Heart right ventricle (tissue), 16 donors: ENCODE measurements at regions not wholly inside any gene's neighbourhood (a gene's known extent, or its start where the extent isn't known, plus 50 kb on each side); places are given as distances from the start of the nearest gene placed in this dataset.

Source experiments
- ATAC-seq, 8 donors: fragments of 200-7000 bp; cut with Tn5 transposase; one replicate each; pipeline ENCODE4 v1.9.1; 2020; ENCODE audit warnings: mild to moderate bottlenecking in 8 of 8, moderate library complexity in 8 of 8, moderate number of reproducible peaks in 1 of 8
- DNase-seq, 2 donors: peaks; one replicate each; pipeline ENCODE4 v3.0.0-alpha.2; 2020
- H3K27ac ChIP-seq, 10 donors: fragments of 200-600 bp; sonication (generic) in 2 of 10; one replicate each; pipeline versions ENCODE4 v1.5.0 to v1.8.0; 2020 to 2022; ENCODE audit warnings: mild to moderate bottlenecking in 3 of 10
- H3K27me3 ChIP-seq, 7 donors: fragments of 200-600 bp; one replicate each; pipeline ENCODE4 v1.8.0; 2021 to 2022; ENCODE audit warnings: mild to moderate bottlenecking in 2 of 7
- H3K36me3 ChIP-seq, 9 donors: fragments of 200-600 bp; sonication (generic) in 1 of 9; one replicate each; pipeline versions ENCODE4 v1.5.0 to v1.8.0; 2020 to 2022; ENCODE audit warnings: mild to moderate bottlenecking in 2 of 9
- H3K4me1 ChIP-seq, 9 donors: fragments of 200-600 bp; sonication (generic) in 1 of 9; one replicate each; pipeline versions ENCODE4 v1.5.0 to v1.8.0; 2020 to 2022; ENCODE audit warnings: mild to moderate bottlenecking in 4 of 9
- H3K4me3 ChIP-seq, 10 donors: fragments of 200-600 bp; sonication (generic) in 2 of 10; one replicate each; pipeline versions ENCODE4 v1.5.0 to v1.8.0; 2020 to 2022; ENCODE audit warnings: mild to moderate bottlenecking in 7 of 10, moderate library complexity in 2 of 10
- H3K9me3 ChIP-seq, 11 donors: fragments of 200-600 bp in 10 of 11; sonication (generic) in 2 of 11; one replicate each; pipeline versions ENCODE4 v1.5.0 to v1.8.0; 2013 to 2022; ENCODE audit warnings: mild to moderate bottlenecking in 2 of 11, control low read depth in 1 of 11, moderate library complexity in 1 of 11
- WGBS, 2 donors: extraction: QIAGEN DNeasy Blood & Tissue Kit; methylation state at CpG; one replicate each; pipeline ENCODE4 v1.1.7; 2013; ENCODE audit warnings: inconsistent platforms in 1 of 2; 5-methylcytosine and 5-hydroxymethylcytosine counted together
- intact Hi-C, 10 donors: fragments of 100-400 bp; cut with DNase I; formaldehyde crosslinking; loops; one replicate each; pipeline versions ENCODE4 v1.11.1 to v1.14.2; 2022
- TF ChIP-seq, protein P1 (sequence below), 9 donors: fragments of 200-600 bp; sonication (generic) in 2 of 9; IDR thresholded peaks; one replicate each; pipeline versions ENCODE4 v1.5.0 to v1.8.0; 2021 to 2022; ENCODE audit warnings: antibody characterized with exemption in 9 of 9, mild to moderate bottlenecking in 5 of 9, moderate library complexity in 1 of 9
- donor health status: Arrhythmogenic right ventricular cardiomyopathy.
- donor health status: ischemic (EF 13 %, LVEDD 7.1; RV severe dilation, severe dysfunction).
- donor health status: healthy with polysubstance abuse.
- donor health status: DM: no; HTN: yes; CAD: no.
- donor health status: DM: no; HTN: no; CAD: no.
- donor health status: ischemic (EF 25% LVEDD 6.9; RV normal size, moderate dysfunction).
- donor health status: ischemic (EF 25% LVEDD 5.7; RV mildly dilated, moderate dysfunction).
- donor health status: healthy.
- donor health status: DM: yes; HTN: yes; CAD: no.
- donor health status: Ischemic cardiomyopathy.
- donor health status: ischemic (EF 35%, LVEDD 5.7; RV mildly dilated, moderate dysfunction).
- donor health status: nonischemic (EF 11% LVEDD 7.7; RV severe dilation, severe dysfunction).
- donor health status: DM: yes; HTN: yes; CAD: no.
- donor health status: PGD.
- donor health status: ischemic (EF 29% LVEDD 5.4; RV normal size, mild dysfunction).
- donor health status: nonischemic (EF 23%, LVEDD 6.1; RV moderate dilation, normal function).

GRCh38 chr6:153595903-153596302 is 443.1 kb upstream of the OPRM1 start:
- Histone ChIP-seq H3K9me3 (no peaks in the 10 kb centered on the region), H3K4me3 (no peak overlapping the region), H3K27ac (no peak overlapping the region), H3K36me3 (no peaks in the 10 kb centered on the region), H3K4me1 (no peaks in the 10 kb centered on the region), H3K27me3 (no peaks in the 10 kb centered on the region)
- intact Hi-C loops = no loop called here
- no peak for ATAC-seq
- 93 to 94% methylated on average over 2 of the region's 2 CpGs for WGBS, 2 donors
- TF ChIP-seq, protein P1, sequence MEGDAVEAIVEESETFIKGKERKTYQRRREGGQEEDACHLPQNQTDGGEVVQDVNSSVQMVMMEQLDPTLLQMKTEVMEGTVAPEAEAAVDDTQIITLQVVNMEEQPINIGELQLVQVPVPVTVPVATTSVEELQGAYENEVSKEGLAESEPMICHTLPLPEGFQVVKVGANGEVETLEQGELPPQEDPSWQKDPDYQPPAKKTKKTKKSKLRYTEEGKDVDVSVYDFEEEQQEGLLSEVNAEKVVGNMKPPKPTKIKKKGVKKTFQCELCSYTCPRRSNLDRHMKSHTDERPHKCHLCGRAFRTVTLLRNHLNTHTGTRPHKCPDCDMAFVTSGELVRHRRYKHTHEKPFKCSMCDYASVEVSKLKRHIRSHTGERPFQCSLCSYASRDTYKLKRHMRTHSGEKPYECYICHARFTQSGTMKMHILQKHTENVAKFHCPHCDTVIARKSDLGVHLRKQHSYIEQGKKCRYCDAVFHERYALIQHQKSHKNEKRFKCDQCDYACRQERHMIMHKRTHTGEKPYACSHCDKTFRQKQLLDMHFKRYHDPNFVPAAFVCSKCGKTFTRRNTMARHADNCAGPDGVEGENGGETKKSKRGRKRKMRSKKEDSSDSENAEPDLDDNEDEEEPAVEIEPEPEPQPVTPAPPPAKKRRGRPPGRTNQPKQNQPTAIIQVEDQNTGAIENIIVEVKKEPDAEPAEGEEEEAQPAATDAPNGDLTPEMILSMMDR (IDR thresholded peaks at IDR 0.05) = no peak
- no peak for DNase-seq

GRCh38 chr6:153594871-153595270 is 444.2 kb upstream of the OPRM1 start:
- Histone ChIP-seq H3K36me3 (no peaks in the 10 kb centered on the region), H3K9me3 (no peaks in the 10 kb centered on the region), H3K27me3 (no peaks in the 10 kb centered on the region), H3K4me3 (no peak overlapping the region), H3K4me1 (no peaks in the 10 kb centered on the region), H3K27ac (no peak overlapping the region)
- 0 to 46% methylated on average over 1 of the region's 1 CpG for WGBS, 2 donors
- no peak for ATAC-seq
- intact Hi-C loops = no loop called here
- no peak for DNase-seq
- TF ChIP-seq, protein P1 (IDR thresholded peaks at IDR 0.05) = no peak

DNA sequence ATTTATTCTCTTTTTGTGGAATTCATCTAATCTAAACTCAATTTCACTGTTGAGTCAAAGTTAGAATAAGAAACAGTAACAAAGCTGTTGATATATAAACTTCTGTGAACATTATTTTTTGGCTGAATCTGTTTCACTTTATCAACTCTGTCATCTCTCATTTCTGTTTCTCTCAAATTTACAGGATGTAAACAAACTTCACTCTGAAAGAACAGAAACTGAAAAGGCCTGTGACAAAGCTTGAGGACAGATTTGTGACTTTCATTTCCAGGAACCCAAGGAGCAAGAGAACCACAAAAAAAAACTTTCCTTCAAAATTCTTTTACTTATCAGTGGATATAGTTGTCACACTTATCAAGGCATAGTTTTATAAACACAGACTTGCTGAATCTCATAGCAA is 447.9 kb upstream of the OPRM1 start:
- H3K9me3 ChIP-seq = no peaks in the 10 kb centered on the region
- H3K27me3 ChIP-seq = no peaks in the 10 kb centered on the region
- TF ChIP-seq, protein P1 (IDR thresholded peaks at IDR 0.05) = no peak
- no peak for ATAC-seq
- no peak for DNase-seq
- H3K4me3 ChIP-seq = no peak overlapping the region
- intact Hi-C loops = no loop called here
- no peak overlapping the region for H3K27ac ChIP-seq
- H3K36me3 ChIP-seq = no peaks in the 10 kb centered on the region
- H3K4me1 ChIP-seq = no peaks in the 10 kb centered on the region

DNA sequence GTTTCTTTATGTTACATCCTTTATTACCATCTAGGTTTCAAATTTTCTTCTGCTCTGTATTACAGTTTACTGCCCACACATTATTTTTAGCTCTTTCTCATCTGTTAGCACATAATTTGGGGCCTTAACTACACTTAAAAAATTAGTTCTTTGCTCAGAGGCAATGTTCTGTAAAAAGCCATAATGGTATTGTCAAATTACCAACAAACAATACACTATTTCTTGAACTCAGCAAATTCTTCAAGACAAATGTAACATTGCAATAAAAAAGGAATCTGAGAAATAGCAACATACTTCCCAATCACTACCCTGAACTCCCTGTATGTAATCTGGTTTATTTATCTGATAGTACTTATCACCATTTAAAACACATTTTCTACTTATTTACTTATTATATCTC is 448.6 kb upstream of the OPRM1 start:
- ATAC-seq (no peak), DNase-seq (no peak)
- no peaks in the 10 kb centered on the region for H3K36me3 ChIP-seq
- H3K4me3 ChIP-seq = no peak overlapping the region
- H3K9me3 ChIP-seq = no peaks in the 10 kb centered on the region
- TF ChIP-seq, protein P1 (IDR thresholded peaks at IDR 0.05) = no peak
- no peaks in the 10 kb centered on the region for H3K4me1 ChIP-seq
- H3K27me3 ChIP-seq = no peaks in the 10 kb centered on the region
- no peak overlapping the region for H3K27ac ChIP-seq
- intact Hi-C loops = no loop called here

GRCh38 chr6:153588330-153588729 is 450.7 kb upstream of the OPRM1 start:
- Histone ChIP-seq H3K9me3 (no peaks in the 10 kb centered on the region), H3K4me1 (no peaks in the 10 kb centered on the region), H3K4me3 (no peak overlapping the region), H3K36me3 (no peaks in the 10 kb centered on the region), H3K27ac (no peak overlapping the region), H3K27me3 (no peaks in the 10 kb centered on the region)
- TF ChIP-seq, protein P1 (IDR thresholded peaks at IDR 0.05) = no peak
- DNase-seq (no peak), ATAC-seq (no peak)
- intact Hi-C loops = no loop called here
- WGBS, 2 donors = 83 to 91% methylated on average over 3 of the region's 3 CpGs
